GM21528 (cell line): ENCODE measurements at regions not wholly inside any gene's neighbourhood (a gene's known extent, or its start where the extent isn't known, plus 50 kb on each side); places are given as distances from the start of the nearest gene placed in this dataset.
"Not testable (repeated sequence)": the region's sequence is repeated elsewhere in the genome, so short reads cannot be mapped to it uniquely, and the experiment has no call there.

Experiments
- ATAC-seq: cut with Tn5 transposase; IDR thresholded peaks from one replicate; pipeline ENCODE4 v1.9.1; 2021; ENCODE audit warnings: mild to moderate bottlenecking, moderate library complexity; ENCODE audit not compliant: unreplicated experiment, low FRiP score

- ATAC-seq: no peak
These were observed 157.4 kb upstream of the RGPD4 start for GRCh38 chr2:107669335-107669734.

DNA sequence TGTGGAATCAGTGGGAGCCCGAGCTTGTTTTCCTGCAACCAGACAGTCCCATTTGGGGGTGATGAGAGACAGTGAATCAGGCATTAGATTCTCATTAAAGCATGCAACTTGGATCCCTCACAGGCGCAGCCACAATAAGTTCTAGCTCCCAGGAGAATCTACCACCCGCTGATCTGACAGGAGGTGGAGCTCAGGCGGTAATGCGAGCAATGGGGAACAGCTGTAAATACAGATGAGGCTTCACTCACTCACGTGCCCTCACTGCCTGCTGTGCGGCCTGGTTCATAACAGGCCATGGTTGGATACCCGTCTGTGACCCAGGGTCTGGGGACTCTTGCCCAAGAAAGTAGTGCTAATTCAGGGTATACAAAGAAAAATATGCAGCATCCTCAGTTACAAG lies 144.8 kb upstream of the RGPD4 start:
- no peak for ATAC-seq

- ATAC-seq: no peak
These were observed 142.3 kb upstream of the RGPD4 start for GRCh38 chr2:107684421-107684820.

DNA sequence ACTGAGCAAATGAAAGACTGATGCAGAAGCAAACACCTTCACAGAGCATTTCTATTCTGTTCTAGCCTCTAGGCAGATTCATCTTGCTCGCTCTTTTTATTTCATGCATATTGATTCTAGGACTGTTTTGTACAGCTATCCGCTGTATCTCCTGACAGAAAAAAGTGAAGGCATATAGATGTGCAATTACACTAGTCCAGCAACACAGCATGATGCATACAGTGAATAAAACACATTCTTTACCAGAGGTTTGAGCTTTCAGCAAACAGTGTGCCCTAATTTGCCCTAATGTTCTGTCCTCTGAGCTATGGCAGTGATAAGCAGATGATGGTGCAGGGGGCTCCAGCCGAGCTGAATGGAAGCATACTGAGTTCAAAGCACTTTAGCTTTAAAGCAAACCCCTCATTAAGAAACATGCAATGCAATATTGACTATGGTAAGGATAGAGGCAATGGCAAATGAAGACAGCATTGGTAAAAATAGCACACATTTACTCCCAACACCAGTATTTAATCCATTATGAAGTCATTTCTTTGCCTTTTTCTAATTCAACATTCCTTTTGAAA lies 141.2 kb upstream of the RGPD4 start:
- ATAC-seq: no peak

DNA sequence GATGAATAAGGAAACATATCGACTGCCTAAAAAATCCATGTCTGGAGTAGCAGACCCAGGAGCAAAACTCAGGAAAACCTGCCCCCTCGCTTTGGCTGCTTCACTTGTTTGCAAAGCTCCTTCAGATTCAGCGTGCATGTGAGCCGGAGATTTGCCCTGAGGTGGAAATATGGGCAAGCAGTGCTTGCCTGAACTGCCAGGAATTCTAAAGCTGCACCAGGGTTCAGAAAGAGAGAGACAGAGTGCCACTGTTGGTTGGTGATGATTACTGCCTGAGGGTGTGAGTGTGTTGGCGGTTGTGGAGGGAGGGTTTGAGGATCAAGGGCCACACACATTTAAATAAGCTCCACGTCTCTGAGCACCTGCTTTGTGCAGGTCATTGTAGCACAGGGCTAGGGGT lies 139.6 kb upstream of the RGPD4 start:
- ATAC-seq: no peak

GRCh38 chr2:107688135-107688534 lies 138.6 kb upstream of the RGPD4 start:
- ATAC-seq: no peak

DNA sequence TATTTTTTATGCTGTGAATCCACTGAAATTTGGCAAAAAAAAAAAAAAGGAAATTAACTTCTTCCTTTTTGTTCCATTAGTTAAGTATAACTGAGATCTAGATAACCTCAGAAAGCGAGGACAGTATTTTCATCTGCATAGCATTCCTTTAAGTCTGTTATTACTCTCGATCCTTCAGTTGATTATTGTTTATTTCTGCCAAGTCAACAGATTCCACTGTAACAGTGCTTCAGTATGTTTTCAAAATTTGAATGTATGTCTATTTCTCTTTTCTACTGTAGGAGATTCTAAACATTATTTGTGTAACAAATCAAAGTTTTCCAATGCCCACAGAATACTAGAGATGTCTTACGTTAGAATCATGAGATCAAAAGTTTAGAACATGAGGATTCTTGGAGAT lies 133.1 kb upstream of the RGPD4 start:
- ATAC-seq: no peak

DNA sequence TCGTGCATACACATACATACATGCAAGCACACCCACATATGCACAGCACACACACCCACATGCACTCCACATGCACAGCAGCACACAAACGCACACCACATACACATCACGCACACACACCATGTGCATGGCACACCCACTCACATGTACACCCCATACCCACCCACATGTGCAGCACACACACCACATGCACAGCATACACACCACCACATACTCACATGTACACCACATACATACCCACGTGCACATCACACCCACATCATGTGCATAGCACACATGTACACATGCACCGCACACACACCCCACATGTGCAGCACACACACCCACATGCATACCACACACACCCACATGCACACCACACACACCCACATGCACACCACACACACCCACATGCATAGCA lies 132.0 kb upstream of the RGPD4 start:
- no peak for ATAC-seq

GRCh38 chr2:107697385-107697784 lies 129.3 kb upstream of the RGPD4 start:
- no peak for ATAC-seq

- ATAC-seq: no peak
These were observed 127.8 kb upstream of the RGPD4 start for GRCh38 chr2:107698861-107699260.

GRCh38 chr2:107700073-107700472 lies 126.6 kb upstream of the RGPD4 start:
- no peak for ATAC-seq

GRCh38 chr2:107711941-107712340 lies 114.8 kb upstream of the RGPD4 start:
- ATAC-seq: no peak

DNA sequence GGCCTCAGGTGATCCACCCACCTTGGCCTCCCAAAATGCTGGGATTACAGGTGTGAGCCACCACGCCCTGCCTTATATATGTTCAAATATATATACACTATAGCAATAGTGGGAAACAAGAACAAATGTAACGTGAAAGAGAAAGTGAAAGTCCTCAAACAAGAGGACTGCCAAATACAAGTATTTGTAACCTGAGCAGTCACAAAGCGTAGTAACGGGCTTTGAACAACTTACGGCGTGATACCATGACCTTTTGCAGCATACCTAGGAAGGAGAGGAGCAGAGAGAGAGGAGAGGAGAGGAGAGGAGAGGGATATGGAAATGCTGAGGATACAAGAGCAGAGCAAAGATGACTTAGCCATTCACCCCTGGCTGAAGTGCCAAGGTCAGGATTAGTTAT lies 113.8 kb upstream of the RGPD4 start:
- peak; percentile 59 for ATAC-seq

DNA sequence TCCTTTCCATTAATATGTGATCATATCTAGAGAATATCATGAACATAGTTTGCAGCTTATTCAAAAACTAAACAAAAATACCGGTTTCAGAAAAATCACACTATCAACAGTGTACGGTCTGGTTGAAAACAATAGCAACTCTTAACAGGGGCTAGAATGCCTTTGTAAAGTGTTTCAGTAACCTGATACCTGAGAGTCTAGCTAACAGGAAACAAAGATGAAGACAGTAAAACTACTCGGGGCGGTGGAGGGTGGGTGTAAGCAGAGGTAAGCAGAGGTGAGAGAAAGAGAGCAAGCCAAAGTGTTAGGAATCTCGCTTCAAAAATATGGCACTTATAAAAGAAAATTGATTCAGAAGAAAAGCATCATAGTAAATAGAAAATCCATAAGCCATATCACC lies 109.0 kb upstream of the RGPD4 start:
- ATAC-seq: no peak

GRCh38 chr2:107719141-107719540 lies 107.6 kb upstream of the RGPD4 start:
- no peak for ATAC-seq

- no peak for ATAC-seq
These were observed 106.9 kb upstream of the RGPD4 start for GRCh38 chr2:107719836-107720235.

DNA sequence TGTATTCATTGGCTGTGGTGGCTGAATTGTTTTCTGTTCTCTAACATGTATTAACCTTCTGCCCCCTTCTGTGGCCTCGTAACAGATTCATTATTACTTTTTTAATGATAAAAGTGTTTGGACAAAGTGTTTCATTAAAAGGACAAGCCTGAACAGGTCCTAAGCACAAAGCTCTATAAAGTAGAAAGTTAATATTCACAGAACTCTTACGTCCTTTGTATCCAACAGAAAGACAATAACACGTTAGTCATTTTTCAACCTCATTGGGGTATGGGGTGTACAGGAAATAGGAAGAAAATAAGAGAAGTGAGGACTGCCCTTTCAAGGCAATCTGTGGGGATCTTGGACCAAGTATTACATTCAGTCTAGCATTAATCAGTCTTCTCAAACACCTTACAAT lies 105.5 kb upstream of the RGPD4 start:
- ATAC-seq: no peak

DNA sequence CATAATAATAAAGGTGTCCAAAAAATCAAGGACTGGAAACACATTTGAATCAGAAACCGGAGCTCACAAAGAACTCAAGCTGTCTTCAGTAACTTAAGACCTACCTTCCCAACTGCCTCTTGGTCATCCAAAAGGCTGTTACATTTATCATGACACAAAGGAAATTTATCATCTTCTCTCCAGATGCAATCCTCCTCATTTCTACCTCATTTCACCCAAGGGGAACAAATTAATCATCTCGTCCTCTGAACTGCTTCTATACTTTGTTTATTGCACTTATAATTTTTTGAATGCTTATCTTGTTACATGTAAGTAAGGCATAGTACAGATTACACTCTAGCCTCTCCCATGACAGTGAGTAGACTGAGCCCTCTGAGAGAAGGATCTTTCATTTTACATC lies 105.1 kb upstream of the RGPD4 start:
- no peak for ATAC-seq

- not testable (repeated sequence) for ATAC-seq
These were observed 100.9 kb upstream of the RGPD4 start for GRCh38 chr2:107725824-107726223.

DNA sequence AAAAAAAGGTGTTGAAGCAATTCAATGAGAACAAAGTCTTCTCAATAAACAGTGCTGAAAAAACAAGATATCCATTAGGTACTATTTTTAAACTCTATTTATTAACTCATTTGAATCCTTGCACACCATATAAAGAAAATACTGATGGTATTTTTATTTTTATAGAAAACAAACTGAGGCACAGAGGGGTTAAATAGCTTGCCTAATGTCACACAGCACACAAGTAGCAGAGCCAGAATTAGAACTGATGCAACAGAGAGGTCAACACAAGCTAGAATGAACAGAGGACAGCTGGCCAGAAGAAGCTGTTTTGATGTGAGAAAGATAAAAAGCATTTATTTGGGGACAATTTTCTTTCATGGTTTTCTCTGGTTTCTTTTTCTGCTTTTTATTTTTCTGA lies 99.4 kb upstream of the RGPD4 start:
- no peak for ATAC-seq

DNA sequence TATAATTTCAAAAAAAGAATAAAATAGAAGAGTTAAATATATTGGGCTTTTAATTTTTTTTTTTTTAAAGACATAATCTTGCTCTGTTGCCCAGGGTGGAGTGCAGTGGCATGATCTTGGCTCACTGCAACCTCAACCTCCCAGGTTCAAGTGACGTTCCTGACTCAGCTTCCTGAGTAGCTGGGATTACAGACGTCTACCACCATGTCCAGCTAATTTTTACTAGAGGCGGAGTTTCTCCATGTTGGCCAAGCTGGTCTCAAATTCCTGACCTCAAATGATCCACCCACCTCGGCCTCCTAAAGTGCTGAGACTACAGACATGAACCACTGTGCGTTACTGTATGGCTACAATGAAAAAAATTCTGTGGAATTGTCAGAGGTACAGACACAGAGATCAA lies 98.1 kb upstream of the RGPD4 start:
- no peak for ATAC-seq

DNA sequence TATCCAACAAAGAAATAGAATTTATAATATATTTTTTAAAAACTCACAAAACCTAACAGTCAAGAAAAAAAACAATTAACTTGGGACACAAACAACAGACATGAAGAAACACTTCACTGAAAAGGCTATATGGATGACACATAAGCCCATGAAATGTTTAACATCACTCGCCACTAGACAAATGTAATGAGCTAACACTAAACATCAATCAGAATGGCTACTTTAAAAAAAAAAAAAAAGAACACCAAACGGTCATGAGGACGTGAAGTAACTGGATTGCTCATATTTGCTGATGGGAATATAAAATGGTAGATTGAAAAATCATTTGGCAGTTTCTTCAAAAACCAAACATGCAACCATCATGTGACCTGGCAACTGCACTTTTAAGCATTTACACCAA lies 97.3 kb upstream of the RGPD4 start:
- ATAC-seq: no peak

- no peak for ATAC-seq
These were observed 95.8 kb upstream of the RGPD4 start for GRCh38 chr2:107730898-107731297.
